SK-N-SH (cell line): ENCODE measurements at regions not wholly inside any gene's neighbourhood (a gene's known extent, or its start where the extent isn't known, plus 50 kb on each side); places are given as distances from the start of the nearest gene placed in this dataset.

ENCODE experiments used
- CTCF ChIA-PET: fragments of 300-600, 350-600 bp; formaldehyde crosslinking; extraction: SDS; loops from one replicate; lab custom pipeline; 2021; lab: Yijun Ruan, JAX
- POLR2A ChIA-PET: fragments of 350-600 bp; sonication (Branson Sonifier 250); formaldehyde crosslinking; extraction: SDS; loops from one replicate; lab custom pipeline; 2020; ENCODE audit warnings: antibody characterized with exemption, inconsistent platforms; lab: Yijun Ruan, JAX
- DNase-seq: peaks from one replicate; pipeline ENCODE4 v3.0.0; 2012
- H2AFZ ChIP-seq: fragments of 200-600 bp; sonication (generic); 2 replicates; pipeline ENCODE4 v1.8.1; 2016; ENCODE audit warnings: antibody characterized with exemption, mild to moderate bottlenecking, low read depth
- H3F3A ChIP-seq: fragments of 200-600 bp; sonication (generic); replicated peaks from 2 replicates; pipeline ENCODE3; 2016; ENCODE audit warnings: antibody characterized with exemption, mild to moderate bottlenecking; ENCODE audit not compliant: insufficient read depth
- H3K27ac ChIP-seq, 2 experiments: fragments of 200-500 bp in 1 of 2; fragments of 200-600 bp in 1 of 2; sonication (Bioruptor generic) in 1 of 2; sonication (generic), shearing (Covaris generic) in 1 of 2; 2 replicates each; pipeline versions ENCODE4 v1.5.1 to v1.6.1; 2014 to 2016; ENCODE audit warnings: low read depth in 2 of 2, inconsistent platforms in 1 of 2, low read length in 1 of 2, mild to moderate bottlenecking in 1 of 2, mixed read lengths in 1 of 2
- H3K27me3 ChIP-seq: fragments of 200-600 bp; sonication (generic), shearing (Covaris generic); 2 replicates; pipeline ENCODE4 v1.6.1; 2016; ENCODE audit warnings: mixed run types; ENCODE audit not compliant: insufficient read depth
- H3K36me3 ChIP-seq, 2 experiments: fragments of 200-500 bp in 1 of 2; fragments of 200-600 bp in 1 of 2; sonication (Bioruptor generic) in 1 of 2; sonication (generic) in 1 of 2; replicated peaks in 1 of 2; 2 replicates each; pipeline versions ENCODE3 to v1.5.1; 2014 to 2016; ENCODE audit warnings: low read length in 1 of 2, mild to moderate bottlenecking in 1 of 2; ENCODE audit not compliant: insufficient read depth in 2 of 2, control insufficient read depth in 1 of 2
- H3K4me1 ChIP-seq, 2 experiments: fragments of 200-500 bp in 1 of 2; fragments of 200-600 bp in 1 of 2; sonication (Bioruptor generic) in 1 of 2; sonication (generic), shearing (Covaris generic) in 1 of 2; 2 replicates each; pipeline versions ENCODE4 v1.5.1 to v1.6.1; 2014 to 2016; ENCODE audit warnings: low read depth in 1 of 2, low read length in 1 of 2, mixed run types in 1 of 2; ENCODE audit not compliant: insufficient read depth in 2 of 2, control insufficient read depth in 1 of 2
- H3K4me2 ChIP-seq: fragments of 200-600 bp; sonication (generic), shearing (Covaris generic); 2 replicates; pipeline ENCODE4 v1.6.1; 2017; ENCODE audit warnings: mixed run types
- H3K4me3 ChIP-seq, 2 experiments: fragments of 200-500 bp in 1 of 2; fragments of 200-600 bp in 1 of 2; sonication (Bioruptor generic) in 1 of 2; sonication (generic), shearing (Covaris generic) in 1 of 2; 2 replicates each; pipeline versions ENCODE4 v1.5.1 to v1.8.1; 2014 to 2016; ENCODE audit warnings: low read depth in 2 of 2, inconsistent platforms in 1 of 2, low read length in 1 of 2, mild to moderate bottlenecking in 1 of 2, mixed read lengths in 1 of 2, moderate library complexity in 1 of 2
- H3K79me2 ChIP-seq: fragments of 200-600 bp; sonication (generic); 2 replicates; pipeline ENCODE4 v1.8.1; 2017; ENCODE audit warnings: mild to moderate bottlenecking; ENCODE audit not compliant: insufficient read depth
- H3K9ac ChIP-seq: fragments of 200-600 bp; sonication (generic); 2 replicates; pipeline ENCODE4 v1.6.1; 2017; ENCODE audit warnings: mixed run types
- H3K9me2 ChIP-seq: fragments of 200-600 bp; sonication (generic); 2 replicates; pipeline ENCODE4 v1.6.1; 2017; ENCODE audit warnings: mixed run types
- H3K9me3 ChIP-seq: fragments of 200-600 bp; sonication (generic); 2 replicates; pipeline ENCODE4 v1.6.1; 2017; ENCODE audit warnings: mixed run types, mild to moderate bottlenecking, moderate library complexity
- H4K20me1 ChIP-seq: fragments of 200-600 bp; sonication (generic); 2 replicates; pipeline ENCODE4 v1.6.1; 2017; ENCODE audit warnings: mild to moderate bottlenecking, mixed run types; ENCODE audit not compliant: insufficient read depth
- CHD2 ChIP-seq: fragments of 150-350 bp; IDR thresholded peaks from 2 replicates; pipeline ENCODE4 v1.6.1; 2018; ENCODE audit warnings: low read length; ENCODE audit not compliant: partially characterized antibody
- EP300 ChIP-seq, 2 experiments: IDR thresholded peaks; 2 replicates each; pipeline versions ENCODE4 v1.4.0 to v1.6.1; 2012; ENCODE audit warnings: borderline replicate concordance in 1 of 2, low read depth in 1 of 2, low read length in 1 of 2
- FOXM1 ChIP-seq: IDR thresholded peaks from 2 replicates; pipeline ENCODE4 v1.4.0; 2012; ENCODE audit warnings: low read depth, mild to moderate bottlenecking
- GATA2 ChIP-seq: sonication (generic); formaldehyde crosslinking; IDR thresholded peaks from 2 replicates; pipeline ENCODE4 v1.5.0; 2020; ENCODE audit warnings: mild to moderate bottlenecking, missing genetic modification reagents
- JUND ChIP-seq: IDR thresholded peaks from 2 replicates; pipeline ENCODE4 v1.4.0; 2012
- MAX ChIP-seq: IDR thresholded peaks from 2 replicates; pipeline ENCODE4 v1.4.0; 2012; ENCODE audit warnings: low read depth
- NRF1 ChIP-seq: IDR thresholded peaks from 2 replicates; pipeline ENCODE4 v1.6.1; 2012; ENCODE audit warnings: low read depth, mild to moderate bottlenecking, low read length
- PBX3 ChIP-seq: IDR thresholded peaks from 2 replicates; pipeline ENCODE4; 2012
- RAD21 ChIP-seq: IDR thresholded peaks from 2 replicates; pipeline ENCODE4 v1.6.1; 2012; ENCODE audit warnings: mild to moderate bottlenecking, low read length
- SIN3A ChIP-seq: IDR thresholded peaks from 2 replicates; pipeline ENCODE4 v1.6.1; 2012; ENCODE audit warnings: low read depth, mild to moderate bottlenecking, low read length, moderate library complexity, borderline replicate concordance
- TEAD4 ChIP-seq: IDR thresholded peaks from 2 replicates; pipeline ENCODE4 v1.4.0; 2012; ENCODE audit warnings: mild to moderate bottlenecking, borderline replicate concordance; ENCODE audit not compliant: insufficient read depth
- USF1 ChIP-seq: IDR thresholded peaks from 2 replicates; pipeline ENCODE4 v1.4.0; 2012; ENCODE audit warnings: low read depth, borderline replicate concordance
- USF2 ChIP-seq: fragments of 150-350 bp; IDR thresholded peaks from 2 replicates; pipeline ENCODE4 v1.6.1; 2017; ENCODE audit warnings: antibody characterized with exemption, low read length, low read depth, borderline replicate concordance
- YY1 ChIP-seq: IDR thresholded peaks from 2 replicates; pipeline ENCODE4 v1.4.0; 2012; ENCODE audit warnings: low read depth, mild to moderate bottlenecking
- WGBS: methylation state at CpG from one replicate; pipeline ENCODE4 v1.1.6; 2017; ENCODE audit warnings: low lambda C conversion rate; 5-methylcytosine and 5-hydroxymethylcytosine counted together
- TF ChIP-seq, protein P1 (sequence below): fragments of 150-350 bp; IDR thresholded peaks from 2 replicates; pipeline ENCODE4 v1.6.1; 2016; ENCODE audit warnings: mild to moderate bottlenecking, low read depth, low read length

GRCh38 chr7:83306502-83306901 is 143.8 kb upstream of the PCLO start:
- TF ChIP-seq SIN3A (no peak), FOXM1 (no peak), USF1 (no peak), JUND (no peak), PBX3 (no peak), NRF1 (no peak), CHD2 (no peak), USF2 (no peak), GATA2 (no peak), RAD21 (no peak), YY1 (no peak), EP300 (IDR thresholded peaks at IDR 0.05; ENCODE audit: borderline replicate concordance in 1 of 2, low read depth in 1 of 2, low read length in 1 of 2) (no peak), MAX (no peak), TEAD4 (no peak)
- TF ChIP-seq, protein P1, sequence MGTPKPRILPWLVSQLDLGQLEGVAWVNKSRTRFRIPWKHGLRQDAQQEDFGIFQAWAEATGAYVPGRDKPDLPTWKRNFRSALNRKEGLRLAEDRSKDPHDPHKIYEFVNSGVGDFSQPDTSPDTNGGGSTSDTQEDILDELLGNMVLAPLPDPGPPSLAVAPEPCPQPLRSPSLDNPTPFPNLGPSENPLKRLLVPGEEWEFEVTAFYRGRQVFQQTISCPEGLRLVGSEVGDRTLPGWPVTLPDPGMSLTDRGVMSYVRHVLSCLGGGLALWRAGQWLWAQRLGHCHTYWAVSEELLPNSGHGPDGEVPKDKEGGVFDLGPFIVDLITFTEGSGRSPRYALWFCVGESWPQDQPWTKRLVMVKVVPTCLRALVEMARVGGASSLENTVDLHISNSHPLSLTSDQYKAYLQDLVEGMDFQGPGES = no peak
- H3K79me2 ChIP-seq = no peaks in the 10 kb centered on the region

More at GRCh38 chr7:83306502-83306901, 143.8 kb upstream of the PCLO start:
- Histone ChIP-seq H3K27me3 (no peaks in the 10 kb centered on the region), H2AFZ (no peak overlapping the region), H3K27ac (no peak overlapping the region), H3K36me3 (no peaks in the 10 kb centered on the region), H3K9me3 (no peaks in the 10 kb centered on the region), H4K20me1 (no peaks in the 10 kb centered on the region), H3K4me2 (no peak overlapping the region), H3F3A (no peaks in the 10 kb centered on the region), H3K4me1 (peaks cover 0 to 7% of the 10 kb centered on the region in 2 experiments; a peak in 2 of 4 replicates), H3K4me3 (no peak overlapping the region), H3K9ac (no peak overlapping the region), H3K9me2 (no peaks in the 10 kb centered on the region)
- CTCF ChIA-PET = interaction anchor here (3.5 kb wide), 1 partner anchor 12 kb away, joined by 9 read pairs; no protein-coding TSS in a partner anchor
- POLR2A ChIA-PET = no interaction called here
- WGBS = 0% methylated on average over 1 of the region's 1 CpG
- no peak for DNase-seq
